ENCODE measurements at regions not wholly inside any gene's neighbourhood (a gene's known extent, or its start where the extent isn't known, plus 50 kb on each side); places are given as distances from the start of the nearest gene placed in this dataset.

DNA sequence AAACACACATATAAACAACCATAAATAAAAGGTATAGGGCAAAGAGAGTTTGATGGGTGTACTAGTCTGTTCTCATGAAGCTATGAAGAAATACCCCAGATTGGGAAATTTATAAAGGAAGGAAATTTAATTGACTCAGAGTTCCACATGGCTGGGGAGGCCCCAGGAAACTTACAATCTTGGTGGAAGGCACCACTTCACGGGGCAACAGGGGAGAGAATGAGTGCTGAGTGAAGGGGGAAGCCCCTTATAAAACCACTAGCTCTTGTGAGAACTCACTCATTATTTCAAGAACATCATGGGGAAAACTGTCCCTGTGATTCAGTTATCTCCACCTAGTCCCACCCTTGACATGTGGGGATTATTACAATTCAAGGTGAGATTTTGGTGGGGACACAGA is 385.9 kb upstream of the ANO5 start:
- Histone ChIP-seq H3K27ac (no peak overlapping the region), H3K27me3 (no peaks in the 10 kb centered on the region), H3K9me3 (peaks cover 0 to 18% (median 0%) of the 10 kb centered on the region in 3 donors), H3K36me3 (no peaks in the 10 kb centered on the region), H3K4me1 (no peaks in the 10 kb centered on the region), H3K4me3 (no peak overlapping the region)
- WGBS, 2 donors (ENCODE audit: low coverage in 1 of 2), result 75 to 80% methylated on average over 1 of the region's 1 CpG
- TF ChIP-seq EP300 (IDR thresholded peaks at IDR 0.05), result no peak
- no peak for TF ChIP-seq POLR2AphosphoS5 (IDR thresholded peaks at IDR 0.05)
- TF ChIP-seq POLR2A (IDR thresholded peaks at IDR 0.05), result no peak
- TF ChIP-seq, protein P1, sequence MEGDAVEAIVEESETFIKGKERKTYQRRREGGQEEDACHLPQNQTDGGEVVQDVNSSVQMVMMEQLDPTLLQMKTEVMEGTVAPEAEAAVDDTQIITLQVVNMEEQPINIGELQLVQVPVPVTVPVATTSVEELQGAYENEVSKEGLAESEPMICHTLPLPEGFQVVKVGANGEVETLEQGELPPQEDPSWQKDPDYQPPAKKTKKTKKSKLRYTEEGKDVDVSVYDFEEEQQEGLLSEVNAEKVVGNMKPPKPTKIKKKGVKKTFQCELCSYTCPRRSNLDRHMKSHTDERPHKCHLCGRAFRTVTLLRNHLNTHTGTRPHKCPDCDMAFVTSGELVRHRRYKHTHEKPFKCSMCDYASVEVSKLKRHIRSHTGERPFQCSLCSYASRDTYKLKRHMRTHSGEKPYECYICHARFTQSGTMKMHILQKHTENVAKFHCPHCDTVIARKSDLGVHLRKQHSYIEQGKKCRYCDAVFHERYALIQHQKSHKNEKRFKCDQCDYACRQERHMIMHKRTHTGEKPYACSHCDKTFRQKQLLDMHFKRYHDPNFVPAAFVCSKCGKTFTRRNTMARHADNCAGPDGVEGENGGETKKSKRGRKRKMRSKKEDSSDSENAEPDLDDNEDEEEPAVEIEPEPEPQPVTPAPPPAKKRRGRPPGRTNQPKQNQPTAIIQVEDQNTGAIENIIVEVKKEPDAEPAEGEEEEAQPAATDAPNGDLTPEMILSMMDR (IDR thresholded peaks at IDR 0.05), result no peak
- no peak for ATAC-seq

DNA sequence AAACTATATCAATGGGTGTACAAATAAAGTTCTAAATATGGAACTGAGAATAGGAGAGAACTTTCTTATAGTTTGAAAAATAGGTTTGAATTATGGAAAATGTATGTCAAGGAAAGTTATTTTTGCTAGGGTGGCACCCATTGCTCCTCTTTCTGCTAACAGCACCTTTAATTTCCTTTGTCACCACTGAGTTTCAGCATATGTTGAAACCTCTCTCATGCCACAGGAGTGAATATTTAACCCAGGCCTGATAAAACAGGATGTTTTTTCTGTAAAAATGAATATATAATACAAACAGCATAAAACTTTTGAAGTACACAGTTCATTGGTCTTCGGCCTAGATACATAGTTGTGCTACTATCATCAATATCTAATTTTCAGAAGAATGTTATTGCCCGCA is 385.5 kb upstream of the ANO5 start:
- TF ChIP-seq POLR2AphosphoS5 (IDR thresholded peaks at IDR 0.05) (no peak), EP300 (IDR thresholded peaks at IDR 0.05) (no peak), POLR2A (IDR thresholded peaks at IDR 0.05) (no peak)
- TF ChIP-seq, protein P1 (IDR thresholded peaks at IDR 0.05), result no peak
- Histone ChIP-seq H3K9me3 (peaks cover 0 to 18% (median 0%) of the 10 kb centered on the region in 3 donors), H3K36me3 (no peaks in the 10 kb centered on the region), H3K4me1 (no peaks in the 10 kb centered on the region), H3K27me3 (no peaks in the 10 kb centered on the region), H3K4me3 (no peak overlapping the region), H3K27ac (no peak overlapping the region)
- ATAC-seq, result no peak
- WGBS, 2 donors (ENCODE audit: low coverage in 1 of 2), result 59 to 71% methylated on average over 2 of the region's 2 CpGs

DNA sequence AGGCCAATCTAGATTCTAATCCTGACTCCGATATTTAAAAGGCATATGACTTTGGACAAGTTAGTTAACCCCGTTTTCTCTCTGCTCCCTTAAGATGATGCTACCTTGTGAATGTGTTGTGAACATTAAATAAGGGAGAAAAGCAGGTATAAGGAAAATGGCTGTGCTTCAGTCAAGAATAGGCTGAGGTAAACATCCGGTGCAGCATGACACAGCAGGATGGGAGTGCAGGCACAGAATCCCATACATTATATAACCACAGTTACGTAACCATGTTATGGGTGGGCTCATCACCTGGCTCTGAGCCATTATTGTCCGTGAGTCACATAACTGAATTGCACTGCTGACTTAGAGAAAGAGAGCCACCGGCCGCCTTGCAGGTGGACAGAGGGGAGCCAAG is 382.2 kb upstream of the ANO5 start:
- no peaks in the 10 kb centered on the region for H3K36me3 ChIP-seq
- no peak for ATAC-seq
- no peaks in the 10 kb centered on the region for H3K9me3 ChIP-seq
- WGBS, 2 donors (ENCODE audit: low coverage in 1 of 2), result 62 to 67% methylated on average over 5 to 7 of the region's 7 CpGs
- TF ChIP-seq, protein P1 (IDR thresholded peaks at IDR 0.05), result no peak
- TF ChIP-seq POLR2AphosphoS5 (IDR thresholded peaks at IDR 0.05), result no peak
- TF ChIP-seq EP300 (IDR thresholded peaks at IDR 0.05), result no peak
- no peak for TF ChIP-seq POLR2A (IDR thresholded peaks at IDR 0.05)
- no peak overlapping the region for H3K27ac ChIP-seq
- H3K4me3 ChIP-seq, result no peak overlapping the region
- no peaks in the 10 kb centered on the region for H3K27me3 ChIP-seq
- no peaks in the 10 kb centered on the region for H3K4me1 ChIP-seq

DNA sequence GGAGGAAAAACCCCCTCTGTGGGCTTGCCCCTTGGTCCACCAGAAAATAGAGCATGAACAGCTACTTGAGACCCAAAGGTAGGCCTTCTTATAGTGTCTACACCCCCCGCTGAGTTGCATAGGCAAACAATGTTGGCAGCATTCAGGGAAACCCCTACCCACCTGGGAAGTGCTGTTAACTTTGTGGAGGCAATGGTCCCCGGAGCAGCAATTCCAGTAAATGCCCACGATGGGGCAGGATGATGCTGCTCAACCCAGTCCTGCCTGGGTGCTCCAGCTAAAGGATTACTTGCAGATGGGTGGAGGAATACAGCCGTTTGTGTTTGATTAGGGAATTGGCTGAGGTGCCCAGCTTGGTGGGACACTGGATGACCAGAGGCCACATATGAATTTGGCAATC is 381.3 kb upstream of the ANO5 start:
- no peak for ATAC-seq
- no peak for TF ChIP-seq POLR2AphosphoS5 (IDR thresholded peaks at IDR 0.05)
- TF ChIP-seq EP300 (IDR thresholded peaks at IDR 0.05), result no peak
- TF ChIP-seq, protein P1 (IDR thresholded peaks at IDR 0.05), result peak in 1 of 4 experiments; percentile 12
- TF ChIP-seq POLR2A (IDR thresholded peaks at IDR 0.05), result no peak
- no peak overlapping the region for H3K27ac ChIP-seq
- H3K9me3 ChIP-seq, result no peaks in the 10 kb centered on the region
- no peak overlapping the region for H3K4me3 ChIP-seq
- H3K4me1 ChIP-seq, result no peaks in the 10 kb centered on the region
- WGBS, 2 donors (ENCODE audit: low coverage in 1 of 2), result 30 to 54% methylated on average over 2 to 3 of the region's 4 CpGs
- H3K36me3 ChIP-seq, result no peaks in the 10 kb centered on the region
- no peaks in the 10 kb centered on the region for H3K27me3 ChIP-seq

DNA sequence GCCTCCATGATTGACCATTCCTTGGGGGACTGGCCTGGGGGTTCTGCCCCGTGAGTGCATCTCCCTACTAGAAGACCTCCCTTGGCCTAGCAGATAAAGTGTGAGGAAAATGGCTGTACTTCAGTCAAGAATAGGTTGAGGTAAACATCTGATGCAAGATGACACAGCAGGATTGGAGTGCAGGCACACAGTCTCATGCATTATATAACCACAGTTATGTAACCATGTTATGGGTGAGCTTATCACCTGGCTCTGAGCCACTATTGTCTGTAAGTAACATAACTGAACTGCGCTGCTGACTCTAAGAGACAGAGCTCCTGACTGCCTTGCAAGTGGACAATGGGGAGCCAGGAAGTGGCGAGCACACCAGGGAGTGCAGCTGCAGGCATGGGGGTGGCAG is 378.7 kb upstream of the ANO5 start:
- no peaks in the 10 kb centered on the region for H3K4me1 ChIP-seq
- no peaks in the 10 kb centered on the region for H3K27me3 ChIP-seq
- no peak overlapping the region for H3K4me3 ChIP-seq
- H3K36me3 ChIP-seq, result no peaks in the 10 kb centered on the region
- H3K27ac ChIP-seq, result no peak overlapping the region
- 83 to 90% methylated on average over 1 to 2 of the region's 3 CpGs for WGBS, 2 donors (ENCODE audit: low coverage in 1 of 2)
- TF ChIP-seq, protein P1 (IDR thresholded peaks at IDR 0.05), result no peak
- TF ChIP-seq POLR2A (IDR thresholded peaks at IDR 0.05), result no peak
- TF ChIP-seq POLR2AphosphoS5 (IDR thresholded peaks at IDR 0.05), result no peak
- TF ChIP-seq EP300 (IDR thresholded peaks at IDR 0.05), result no peak
- no peaks in the 10 kb centered on the region for H3K9me3 ChIP-seq
- ATAC-seq, result no peak
